RWPE2 (cell line): ENCODE measurements at regions not wholly inside any gene's neighbourhood (a gene's known extent, or its start where the extent isn't known, plus 50 kb on each side); places are given as distances from the start of the nearest gene placed in this dataset.

Source experiments
- ATAC-seq: fragments of 200-7000 bp; cut with Tn5 transposase; 3 replicates; pipeline ENCODE4 v1.9.1; 2021; ENCODE audit warnings: low read depth
- DNase-seq: peaks from one replicate; pipeline ENCODE4 v3.0.0-alpha.2; 2020; ENCODE audit warnings: low spot score
- H3K27ac ChIP-seq: fragments of 450-650 bp; 2 replicates; pipeline ENCODE4 v1.5.1; 2017; ENCODE audit warnings: mild to moderate bottlenecking; ENCODE audit not compliant: poor library complexity, severe bottlenecking
- H3K27me3 ChIP-seq: fragments of 250-450 bp; sonication (Bioruptor Pico); 2 replicates; pipeline ENCODE4 v1.5.1; 2021; ENCODE audit warnings: mild to moderate bottlenecking, moderate library complexity; ENCODE audit not compliant: insufficient read depth, poor library complexity, severe bottlenecking
- H3K36me3 ChIP-seq: fragments of 250-450 bp; sonication (Bioruptor Pico); 2 replicates; pipeline ENCODE4 v1.5.1; 2020; ENCODE audit warnings: low read depth, mild to moderate bottlenecking, moderate library complexity
- H3K4me1 ChIP-seq: fragments of 250-450 bp; sonication (Bioruptor Pico); 2 replicates; pipeline ENCODE4 v1.5.1; 2021; ENCODE audit warnings: mild to moderate bottlenecking, moderate library complexity; ENCODE audit not compliant: insufficient read depth, poor library complexity, severe bottlenecking
- H3K4me3 ChIP-seq: fragments of 250-450 bp; sonication (Bioruptor Pico); 2 replicates; pipeline ENCODE4 v1.5.1; 2021; ENCODE audit warnings: mild to moderate bottlenecking, moderate library complexity; ENCODE audit not compliant: severe bottlenecking
- H3K9me3 ChIP-seq: fragments of 250-450 bp; sonication (Bioruptor Pico); 2 replicates; pipeline ENCODE4 v1.5.1; 2021; ENCODE audit warnings: mild to moderate bottlenecking, moderate library complexity; ENCODE audit not compliant: severe bottlenecking
- CTCF ChIP-seq: fragments of 450-650 bp; IDR thresholded peaks from one replicate; pipeline ENCODE4 v1.5.1; 2017; ENCODE audit warnings: mild to moderate bottlenecking, moderate library complexity; ENCODE audit not compliant: poor library complexity, severe bottlenecking

- H3K27me3 ChIP-seq = no peaks in the 10 kb centered on the region
- ATAC-seq = no peak
- no peak for TF ChIP-seq CTCF
These were observed 245.1 kb upstream of the CIBAR2 start for GRCh38 chr16:85357323-85357722.

GRCh38 chr16:85357924-85358505, 245.7 kb upstream of the CIBAR2 start:
- Histone ChIP-seq H3K9me3 (no peaks in the 10 kb centered on the region), H3K27ac (no peak overlapping the region), H3K4me3 (no peak overlapping the region), H3K4me1 (peaks cover 37% of the 10 kb centered on the region), H3K27me3 (no peaks in the 10 kb centered on the region), H3K36me3 (no peaks in the 10 kb centered on the region)
- DNase-seq = no peak
- no peak for ATAC-seq
- TF ChIP-seq CTCF = no peak

More at GRCh38 chr16:85357323-85357722, 245.1 kb upstream of the CIBAR2 start:
- Histone ChIP-seq H3K4me1 (peaks cover 37% of the 10 kb centered on the region), H3K9me3 (no peaks in the 10 kb centered on the region), H3K4me3 (no peak overlapping the region), H3K27ac (no peak overlapping the region), H3K36me3 (no peaks in the 10 kb centered on the region)
- DNase-seq = no peak

GRCh38 chr16:85358704-85359146, 246.5 kb upstream of the CIBAR2 start:
- no peak for TF ChIP-seq CTCF
- Histone ChIP-seq H3K4me1 (peaks cover 33% of the 10 kb centered on the region), H3K27ac (no peak overlapping the region)

GRCh38 chr16:85359147-85359822, 247.0 kb upstream of the CIBAR2 start:
- Histone ChIP-seq H3K4me1 (peaks cover 29% of the 10 kb centered on the region), H3K36me3 (no peaks in the 10 kb centered on the region), H3K9me3 (no peaks in the 10 kb centered on the region), H3K27me3 (no peaks in the 10 kb centered on the region), H3K4me3 (no peak overlapping the region), H3K27ac (no peak overlapping the region)
- ATAC-seq = no peak
- DNase-seq = no peak
- no peak for TF ChIP-seq CTCF

More at GRCh38 chr16:85358704-85359146, 246.5 kb upstream of the CIBAR2 start:
- Histone ChIP-seq H3K27me3 (no peaks in the 10 kb centered on the region), H3K9me3 (no peaks in the 10 kb centered on the region), H3K4me3 (no peak overlapping the region), H3K36me3 (no peaks in the 10 kb centered on the region)
- ATAC-seq = no peak
- no peak for DNase-seq
